GM12865 (cell line): ENCODE measurements at regions not wholly inside any gene's neighbourhood (a gene's known extent, or its start where the extent isn't known, plus 50 kb on each side); places are given as distances from the start of the nearest gene placed in this dataset.
"Not testable (repeated sequence)": the region's sequence is repeated elsewhere in the genome, so short reads cannot be mapped to it uniquely, and the experiment has no call there.

ENCODE experiments used
- DNase-seq: peaks from one replicate; pipeline ENCODE4 v3.0.0; 2010; ENCODE audit warnings: low read depth
- H3K4me3 ChIP-seq: 2 replicates; pipeline ENCODE4 v1.5.1; 2011; ENCODE audit warnings: mild to moderate bottlenecking, low read depth, low read length, control low read depth
- TF ChIP-seq, protein P1 (sequence below): IDR thresholded peaks from 2 replicates; pipeline ENCODE4 v1.5.1; 2011; ENCODE audit warnings: low read length, control low read depth, low read depth, inconsistent platforms; ENCODE audit not compliant: insufficient read depth; ENCODE audit errors: missing control alignments

DNA sequence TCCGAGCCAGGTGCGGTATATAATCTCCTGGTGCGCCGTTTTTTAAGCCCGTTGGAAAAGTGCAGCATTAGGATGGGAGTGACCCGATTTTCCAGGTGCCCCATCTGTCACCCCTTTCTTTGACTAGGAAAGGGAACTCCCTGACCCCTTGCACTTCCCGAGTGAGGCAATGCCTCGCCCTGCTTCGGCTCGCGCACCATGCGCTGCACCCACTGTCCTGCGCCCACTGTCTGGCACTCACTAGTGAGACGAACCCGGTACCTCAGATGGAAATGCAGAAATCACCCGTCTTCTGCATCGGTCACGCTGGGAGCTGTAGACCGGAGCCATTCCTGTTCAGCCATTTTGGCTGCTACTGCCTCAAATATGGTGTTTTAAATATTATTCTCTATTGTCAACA lies 198.0 kb downstream of the MEIS1 start:
- not testable (repeated sequence) for H3K4me3 ChIP-seq, DNase-seq

- TF ChIP-seq, protein P1, sequence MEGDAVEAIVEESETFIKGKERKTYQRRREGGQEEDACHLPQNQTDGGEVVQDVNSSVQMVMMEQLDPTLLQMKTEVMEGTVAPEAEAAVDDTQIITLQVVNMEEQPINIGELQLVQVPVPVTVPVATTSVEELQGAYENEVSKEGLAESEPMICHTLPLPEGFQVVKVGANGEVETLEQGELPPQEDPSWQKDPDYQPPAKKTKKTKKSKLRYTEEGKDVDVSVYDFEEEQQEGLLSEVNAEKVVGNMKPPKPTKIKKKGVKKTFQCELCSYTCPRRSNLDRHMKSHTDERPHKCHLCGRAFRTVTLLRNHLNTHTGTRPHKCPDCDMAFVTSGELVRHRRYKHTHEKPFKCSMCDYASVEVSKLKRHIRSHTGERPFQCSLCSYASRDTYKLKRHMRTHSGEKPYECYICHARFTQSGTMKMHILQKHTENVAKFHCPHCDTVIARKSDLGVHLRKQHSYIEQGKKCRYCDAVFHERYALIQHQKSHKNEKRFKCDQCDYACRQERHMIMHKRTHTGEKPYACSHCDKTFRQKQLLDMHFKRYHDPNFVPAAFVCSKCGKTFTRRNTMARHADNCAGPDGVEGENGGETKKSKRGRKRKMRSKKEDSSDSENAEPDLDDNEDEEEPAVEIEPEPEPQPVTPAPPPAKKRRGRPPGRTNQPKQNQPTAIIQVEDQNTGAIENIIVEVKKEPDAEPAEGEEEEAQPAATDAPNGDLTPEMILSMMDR = no peak
- no peak overlapping the region for H3K4me3 ChIP-seq
- no peak for DNase-seq
Observed at GRCh38 chr2:66633631-66634030, 198.7 kb downstream of the MEIS1 start.

GRCh38 chr2:66634784-66635183 lies 199.9 kb downstream of the MEIS1 start:
- no peak overlapping the region for H3K4me3 ChIP-seq
- TF ChIP-seq, protein P1 = no peak
- DNase-seq = no peak

- no peak overlapping the region for H3K4me3 ChIP-seq
- DNase-seq = no peak
- TF ChIP-seq, protein P1 = no peak
Observed at GRCh38 chr2:66641685-66642084, 206.8 kb downstream of the MEIS1 start.

DNA sequence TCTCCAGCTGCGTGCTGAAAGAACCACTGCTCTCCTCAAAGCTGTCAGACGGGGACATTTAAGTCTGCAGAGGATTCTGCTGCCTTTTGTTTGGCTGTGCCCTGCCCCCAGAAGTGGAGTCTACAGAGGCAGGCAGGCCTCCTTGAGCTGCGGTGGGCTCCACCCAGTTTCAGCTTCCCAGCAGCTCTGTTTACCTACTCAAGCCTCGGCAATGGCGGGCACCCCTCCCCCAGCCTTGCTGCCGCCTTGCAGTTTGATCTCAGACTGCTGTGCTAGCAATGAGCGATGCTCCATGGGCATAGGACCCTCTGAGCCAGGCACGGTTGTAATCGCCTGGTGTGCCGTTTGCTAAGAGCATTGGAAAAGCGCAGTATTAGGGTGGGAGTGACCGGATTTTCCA lies 213.2 kb downstream of the MEIS1 start:
- not testable (repeated sequence) for H3K4me3 ChIP-seq, DNase-seq

DNA sequence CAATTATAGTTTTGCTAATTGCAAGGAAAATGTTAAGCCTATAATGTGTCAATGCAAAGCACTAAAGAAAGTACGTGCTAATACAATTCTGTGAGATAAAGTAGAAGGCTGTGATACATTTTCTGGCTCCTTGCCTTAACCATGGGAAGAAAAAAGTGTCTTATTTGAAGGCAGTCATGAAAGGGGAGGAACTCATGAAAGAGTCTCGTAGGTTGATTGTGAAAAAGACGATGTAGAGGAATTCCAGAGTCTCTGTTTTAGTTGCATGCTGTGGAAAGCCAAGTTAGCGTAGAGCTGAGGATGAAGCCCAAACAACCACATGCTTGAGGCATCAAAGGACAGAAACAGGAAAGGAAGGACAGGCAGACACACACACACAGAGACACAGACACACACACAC lies 214.1 kb downstream of the MEIS1 start:
- TF ChIP-seq, protein P1 = no peak
- H3K4me3 ChIP-seq = no peak overlapping the region
- DNase-seq = no peak

DNA sequence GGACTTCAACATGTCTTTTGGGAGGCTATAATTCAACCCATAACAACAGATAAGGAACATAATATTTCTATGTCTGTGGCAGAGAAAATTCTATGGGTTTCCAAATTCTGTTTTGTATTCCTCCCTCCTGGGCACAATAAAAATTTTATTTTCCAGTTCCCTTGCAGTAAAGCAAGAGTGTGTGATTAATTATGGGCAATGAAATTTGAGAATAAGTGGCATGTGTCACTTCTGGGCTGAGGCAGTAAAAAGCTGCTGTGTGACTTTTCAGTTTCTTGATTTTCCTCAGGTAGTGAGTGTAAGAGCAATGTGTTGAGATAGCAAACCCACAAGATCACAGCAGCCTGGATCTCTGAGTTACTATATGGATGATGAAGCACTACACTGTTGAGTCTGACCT lies 216.4 kb downstream of the MEIS1 start:
- TF ChIP-seq, protein P1 = no peak
- no peak for DNase-seq
- no peak overlapping the region for H3K4me3 ChIP-seq

- no peak overlapping the region for H3K4me3 ChIP-seq
- DNase-seq = no peak
- TF ChIP-seq, protein P1 = no peak
Observed at GRCh38 chr2:66660804-66661203, 225.9 kb downstream of the MEIS1 start.
